DOHH2 (cell line): ENCODE measurements at regions not wholly inside any gene's neighbourhood (a gene's known extent, or its start where the extent isn't known, plus 50 kb on each side); places are given as distances from the start of the nearest gene placed in this dataset.

Source experiments
- H3F3A ChIP-seq: fragments of 200-600 bp; sonication (generic), shearing (Covaris generic); 2 replicates; pipeline ENCODE4 v1.6.0; 2016; ENCODE audit warnings: antibody characterized with exemption, mild to moderate bottlenecking; ENCODE audit not compliant: control insufficient read depth, insufficient read depth
- H3K27ac ChIP-seq: fragments of 200-600 bp; sonication (generic); 2 replicates; pipeline ENCODE4 v1.5.1; 2014; ENCODE audit warnings: low read depth, mild to moderate bottlenecking, low read length, moderate library complexity
- H3K27me3 ChIP-seq: fragments of 200-600 bp; sonication (generic); 2 replicates; pipeline ENCODE4 v1.6.1; 2014; ENCODE audit warnings: mild to moderate bottlenecking, low read length, mixed read lengths; ENCODE audit not compliant: control insufficient read depth
- H3K36me3 ChIP-seq: fragments of 200-600 bp; sonication (generic); 2 replicates; pipeline ENCODE4 v1.6.1; 2014; ENCODE audit warnings: mild to moderate bottlenecking, low read length, moderate library complexity, mixed read lengths; ENCODE audit not compliant: control insufficient read depth
- H3K4me1 ChIP-seq: fragments of 200-600 bp; sonication (generic); 2 replicates; pipeline ENCODE4 v1.6.1; 2014; ENCODE audit warnings: mild to moderate bottlenecking, low read length, mixed read lengths; ENCODE audit not compliant: control insufficient read depth
- H3K4me2 ChIP-seq: fragments of 200-600 bp; sonication (generic); 2 replicates; pipeline ENCODE4 v1.6.0; 2014; ENCODE audit warnings: mild to moderate bottlenecking, low read length, moderate library complexity
- H3K4me3 ChIP-seq: fragments of 200-600 bp; sonication (generic); 2 replicates; pipeline ENCODE4 v1.5.1; 2014; ENCODE audit warnings: mild to moderate bottlenecking, low read length, mixed read lengths
- H3K79me2 ChIP-seq: fragments of 200-600 bp; sonication (generic); 2 replicates; pipeline ENCODE4 v1.6.1; 2014; ENCODE audit warnings: mild to moderate bottlenecking, low read length, mixed read lengths; ENCODE audit not compliant: control insufficient read depth
- H3K9me2 ChIP-seq: fragments of 200-600 bp; sonication (generic); replicated peaks from 2 replicates; pipeline ENCODE4 v1.6.1; 2014; ENCODE audit warnings: mild to moderate bottlenecking, low read length, mixed read lengths; ENCODE audit not compliant: control insufficient read depth
- H3K9me3 ChIP-seq: fragments of 200-600 bp; sonication (generic); 2 replicates; pipeline ENCODE4 v1.6.1; 2014; ENCODE audit warnings: antibody characterized with exemption, low read length, mixed read lengths; ENCODE audit not compliant: control insufficient read depth, insufficient read depth
- H4K20me1 ChIP-seq: fragments of 200-600 bp; sonication (generic); 2 replicates; pipeline ENCODE4 v1.6.0; 2014; ENCODE audit warnings: low read depth, mild to moderate bottlenecking, antibody characterized with exemption, low read length, moderate library complexity; ENCODE audit not compliant: control insufficient read depth, insufficient read depth
- EZH2phosphoT487 ChIP-seq: fragments of 200-600 bp; sonication (generic); IDR thresholded peaks from 2 replicates; pipeline ENCODE4 v1.6.1; 2017; ENCODE audit warnings: borderline replicate concordance, mild to moderate bottlenecking, antibody characterized with exemption, low read length, moderate library complexity, mixed read lengths
- TF ChIP-seq, protein P1 (sequence below): fragments of 200-600 bp; sonication (generic); IDR thresholded peaks from one replicate; pipeline ENCODE4 v1.5.1; 2014; ENCODE audit warnings: antibody characterized with exemption, mild to moderate bottlenecking, low read depth, low read length; ENCODE audit not compliant: poor library complexity, severe bottlenecking

DNA sequence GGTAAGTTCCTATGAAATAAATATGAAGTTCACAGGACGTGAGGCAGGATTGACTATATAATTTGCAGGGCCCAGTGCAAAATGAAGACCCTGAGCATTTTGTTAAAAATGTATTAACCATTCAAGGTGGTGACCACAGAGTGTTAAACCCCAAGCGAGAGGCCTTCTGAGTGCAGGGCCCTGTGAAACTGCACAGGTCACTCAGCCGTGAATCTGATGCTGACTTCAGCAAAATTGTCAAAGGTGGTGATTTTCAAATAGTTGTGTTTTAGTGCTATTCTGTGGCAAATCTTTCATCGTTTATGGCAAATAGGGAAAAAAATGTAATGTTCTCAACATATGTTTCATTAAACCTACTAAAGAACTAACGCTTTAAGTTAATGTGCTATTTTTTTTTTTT, 334.0 kb upstream of the NAV3 start:
- Histone ChIP-seq H4K20me1 (no peaks in the 10 kb centered on the region), H3K4me2 (no peak overlapping the region), H3K9me3 (no peaks in the 10 kb centered on the region), H3K27ac (no peak overlapping the region), H3K4me3 (no peak overlapping the region), H3F3A (no peaks in the 10 kb centered on the region), H3K4me1 (no peaks in the 10 kb centered on the region), H3K36me3 (no peaks in the 10 kb centered on the region), H3K9me2 (no peaks in the 10 kb centered on the region), H3K79me2 (no peaks in the 10 kb centered on the region), H3K27me3 (no peaks in the 10 kb centered on the region)
- TF ChIP-seq, protein P1, sequence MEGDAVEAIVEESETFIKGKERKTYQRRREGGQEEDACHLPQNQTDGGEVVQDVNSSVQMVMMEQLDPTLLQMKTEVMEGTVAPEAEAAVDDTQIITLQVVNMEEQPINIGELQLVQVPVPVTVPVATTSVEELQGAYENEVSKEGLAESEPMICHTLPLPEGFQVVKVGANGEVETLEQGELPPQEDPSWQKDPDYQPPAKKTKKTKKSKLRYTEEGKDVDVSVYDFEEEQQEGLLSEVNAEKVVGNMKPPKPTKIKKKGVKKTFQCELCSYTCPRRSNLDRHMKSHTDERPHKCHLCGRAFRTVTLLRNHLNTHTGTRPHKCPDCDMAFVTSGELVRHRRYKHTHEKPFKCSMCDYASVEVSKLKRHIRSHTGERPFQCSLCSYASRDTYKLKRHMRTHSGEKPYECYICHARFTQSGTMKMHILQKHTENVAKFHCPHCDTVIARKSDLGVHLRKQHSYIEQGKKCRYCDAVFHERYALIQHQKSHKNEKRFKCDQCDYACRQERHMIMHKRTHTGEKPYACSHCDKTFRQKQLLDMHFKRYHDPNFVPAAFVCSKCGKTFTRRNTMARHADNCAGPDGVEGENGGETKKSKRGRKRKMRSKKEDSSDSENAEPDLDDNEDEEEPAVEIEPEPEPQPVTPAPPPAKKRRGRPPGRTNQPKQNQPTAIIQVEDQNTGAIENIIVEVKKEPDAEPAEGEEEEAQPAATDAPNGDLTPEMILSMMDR, result no peak
- TF ChIP-seq EZH2phosphoT487, result no peak

DNA sequence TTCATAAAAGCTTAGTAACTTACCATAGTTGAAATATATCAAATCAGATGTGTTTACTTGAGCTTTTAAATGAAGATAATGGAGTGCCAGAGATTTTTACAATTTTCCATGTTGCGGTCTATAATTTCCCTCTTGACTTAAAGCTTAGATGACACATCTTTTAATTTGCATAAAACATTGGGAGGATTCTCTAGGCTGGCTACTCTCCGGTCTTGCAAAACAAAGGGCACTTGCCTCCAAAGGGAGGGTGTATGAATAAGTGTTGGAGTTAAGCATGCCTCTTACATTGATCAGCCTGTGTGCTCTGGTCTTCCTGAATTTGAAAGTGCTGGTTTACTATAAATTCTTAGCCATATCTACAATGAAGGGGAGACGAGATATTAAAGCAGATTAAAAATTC, 336.4 kb upstream of the NAV3 start:
- H3K4me3 ChIP-seq, result no peak overlapping the region
- no peaks in the 10 kb centered on the region for H4K20me1 ChIP-seq
- H3K79me2 ChIP-seq, result no peaks in the 10 kb centered on the region
- H3F3A ChIP-seq, result no peaks in the 10 kb centered on the region
- H3K4me1 ChIP-seq, result no peaks in the 10 kb centered on the region
- H3K36me3 ChIP-seq, result no peaks in the 10 kb centered on the region
- no peak overlapping the region for H3K4me2 ChIP-seq
- H3K9me3 ChIP-seq, result no peaks in the 10 kb centered on the region
- TF ChIP-seq EZH2phosphoT487, result no peak
- TF ChIP-seq, protein P1, result no peak
- H3K9me2 ChIP-seq, result no peaks in the 10 kb centered on the region
- H3K27me3 ChIP-seq, result no peaks in the 10 kb centered on the region
- no peak overlapping the region for H3K27ac ChIP-seq

DNA sequence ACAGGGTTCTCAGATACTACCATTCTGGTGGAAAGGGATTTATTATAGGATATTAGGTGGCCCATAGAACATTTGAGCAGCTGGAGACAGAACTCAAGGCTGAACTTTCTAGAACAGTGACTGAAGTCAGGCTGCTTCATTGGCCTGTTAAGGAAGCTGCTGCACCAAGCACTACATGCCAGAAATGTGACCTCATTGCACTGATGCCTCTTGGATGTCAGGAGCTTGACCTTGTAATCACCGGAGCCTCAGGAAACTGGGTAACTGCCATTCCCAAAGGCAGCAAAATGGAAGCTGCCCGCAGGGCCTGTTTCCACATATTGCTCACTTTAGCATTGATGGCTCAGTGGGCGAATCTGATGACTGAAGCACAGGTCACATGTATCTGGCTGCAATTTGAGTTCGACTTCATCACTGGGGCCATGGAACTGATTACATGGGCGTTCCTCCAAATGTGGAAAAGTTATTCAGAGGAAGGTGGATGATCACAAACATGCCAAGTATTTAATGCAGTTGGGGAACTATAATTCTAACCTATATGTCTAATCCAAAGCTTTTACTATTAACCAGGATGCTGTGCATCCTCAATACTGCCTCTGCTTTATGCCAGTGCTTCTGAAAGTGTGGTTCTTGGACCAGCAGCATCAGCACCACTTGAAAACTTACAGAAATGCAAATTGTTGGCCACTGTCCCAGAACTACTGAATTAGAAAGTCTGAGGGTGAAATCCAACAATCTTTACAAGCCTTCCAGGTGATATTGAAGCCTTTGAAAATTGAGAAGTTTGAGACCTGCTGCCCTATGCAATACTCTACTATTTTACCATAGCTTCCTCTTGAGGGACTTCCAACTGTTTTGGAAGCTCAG, 337.2 kb upstream of the NAV3 start:
- TF ChIP-seq EZH2phosphoT487, result no peak
- TF ChIP-seq, protein P1, result no peak
- Histone ChIP-seq H3K4me1 (no peaks in the 10 kb centered on the region), H4K20me1 (no peaks in the 10 kb centered on the region)

More for the DNA sequence above, 337.2 kb upstream of the NAV3 start:
- H3K4me2 ChIP-seq, result no peak overlapping the region
- H3K4me3 ChIP-seq, result no peak overlapping the region
- H3K79me2 ChIP-seq, result no peaks in the 10 kb centered on the region
- H3K9me3 ChIP-seq, result no peaks in the 10 kb centered on the region
- no peaks in the 10 kb centered on the region for H3K36me3 ChIP-seq
- no peak overlapping the region for H3K27ac ChIP-seq
- no peaks in the 10 kb centered on the region for H3K9me2 ChIP-seq
- H3K27me3 ChIP-seq, result no peaks in the 10 kb centered on the region
- H3F3A ChIP-seq, result no peaks in the 10 kb centered on the region
